Heart left ventricle (tissue), 16 donors: ENCODE measurements at regions not wholly inside any gene's neighbourhood (a gene's known extent, or its start where the extent isn't known, plus 50 kb on each side); places are given as distances from the start of the nearest gene placed in this dataset.

ENCODE experiments used
- ATAC-seq, 4 donors: fragments of 200-7000 bp; cut with Tn5 transposase; one replicate each; pipeline ENCODE4 v1.9.1; 2020 to 2022; ENCODE audit warnings: moderate library complexity in 4 of 4, mild to moderate bottlenecking in 3 of 4, moderate number of reproducible peaks in 1 of 4
- DNase-seq, 5 donors: peaks; one replicate each; pipeline ENCODE4 v3.0.0-alpha.2; 2020
- H3K27ac ChIP-seq, 12 donors: fragments of 200-600 bp; sonication (generic) in 4 of 12; one replicate each; pipeline versions ENCODE4 v1.5.0 to v1.8.0; 2016 to 2022; ENCODE audit warnings: mild to moderate bottlenecking in 2 of 12
- H3K27me3 ChIP-seq, 9 donors: fragments of 200-600 bp; sonication (generic) in 2 of 9; one replicate each; pipeline versions ENCODE4 v1.5.1 to v1.8.0; 2016 to 2022; ENCODE audit warnings: mild to moderate bottlenecking in 3 of 9
- H3K36me3 ChIP-seq, 9 donors: fragments of 200-600 bp; sonication (generic) in 2 of 9; one replicate each; pipeline versions ENCODE4 v1.5.0 to v1.8.0; 2018 to 2022; ENCODE audit warnings: mild to moderate bottlenecking in 2 of 9
- H3K4me1 ChIP-seq, 12 donors: fragments of 200-600 bp; sonication (generic) in 4 of 12; one replicate each; pipeline versions ENCODE4 v1.5.0 to v1.8.0; 2016 to 2022; ENCODE audit warnings: mild to moderate bottlenecking in 3 of 12
- H3K4me3 ChIP-seq, 12 donors: fragments of 200-600 bp; sonication (generic) in 4 of 12; one replicate each; pipeline versions ENCODE4 v1.5.0 to v1.8.0; 2017 to 2022; ENCODE audit warnings: mild to moderate bottlenecking in 9 of 12, moderate library complexity in 4 of 12
- H3K9me3 ChIP-seq, 12 donors: fragments of 200-600 bp; sonication (generic) in 4 of 12; one replicate each; pipeline versions ENCODE4 v1.5.0 to v1.8.0; 2016 to 2022; ENCODE audit warnings: mild to moderate bottlenecking in 1 of 12
- POLR2A ChIP-seq, 2 donors: fragments of 450-650 bp; IDR thresholded peaks; one replicate each; pipeline ENCODE4 v1.6.1; 2017; ENCODE audit warnings: antibody characterized with exemption in 2 of 2, mild to moderate bottlenecking in 2 of 2, moderate library complexity in 2 of 2
- WGBS, 4 donors: extraction: QIAGEN DNeasy Blood & Tissue Kit in 2 of 4; methylation state at CpG; one replicate each; pipeline versions ENCODE4 v1.1.5 to v1.1.7; 2013 to 2018; 5-methylcytosine and 5-hydroxymethylcytosine counted together
- intact Hi-C, 10 donors: fragments of 100-400 bp; cut with DNase I; formaldehyde crosslinking; loops; one replicate each; pipeline versions ENCODE4 v1.11.1 to v1.14.2; 2022
- TF ChIP-seq, protein P1 (sequence below), 12 donors: fragments of 200-600 bp; sonication (generic) in 4 of 12; IDR thresholded peaks; one replicate each; pipeline versions ENCODE4 v1.5.0 to v1.8.0; 2018 to 2022; ENCODE audit warnings: antibody characterized with exemption in 12 of 12, mild to moderate bottlenecking in 5 of 12
- donor health status: ischemic (EF 13 %, LVEDD 7.1; RV severe dilation, severe dysfunction).
- donor health status: healthy with polysubstance abuse.
- donor health status: DM: no; HTN: yes; CAD: no.
- donor health status: DM: no; HTN: no; CAD: no.
- donor health status: ischemic (EF 25% LVEDD 6.9; RV normal size, moderate dysfunction).
- donor health status: ischemic (EF 25% LVEDD 5.7; RV mildly dilated, moderate dysfunction).
- donor health status: healthy.
- donor health status: DM: yes; HTN: yes; CAD: no.
- donor health status: ischemic (EF 35%, LVEDD 5.7; RV mildly dilated, moderate dysfunction).
- donor health status: nonischemic (EF 11% LVEDD 7.7; RV severe dilation, severe dysfunction).
- donor health status: DM: yes; HTN: yes; CAD: no.
- donor health status: PGD.
- donor health status: ischemic (EF 29% LVEDD 5.4; RV normal size, mild dysfunction).
- donor health status: nonischemic (EF 23%, LVEDD 6.1; RV moderate dilation, normal function).

DNA sequence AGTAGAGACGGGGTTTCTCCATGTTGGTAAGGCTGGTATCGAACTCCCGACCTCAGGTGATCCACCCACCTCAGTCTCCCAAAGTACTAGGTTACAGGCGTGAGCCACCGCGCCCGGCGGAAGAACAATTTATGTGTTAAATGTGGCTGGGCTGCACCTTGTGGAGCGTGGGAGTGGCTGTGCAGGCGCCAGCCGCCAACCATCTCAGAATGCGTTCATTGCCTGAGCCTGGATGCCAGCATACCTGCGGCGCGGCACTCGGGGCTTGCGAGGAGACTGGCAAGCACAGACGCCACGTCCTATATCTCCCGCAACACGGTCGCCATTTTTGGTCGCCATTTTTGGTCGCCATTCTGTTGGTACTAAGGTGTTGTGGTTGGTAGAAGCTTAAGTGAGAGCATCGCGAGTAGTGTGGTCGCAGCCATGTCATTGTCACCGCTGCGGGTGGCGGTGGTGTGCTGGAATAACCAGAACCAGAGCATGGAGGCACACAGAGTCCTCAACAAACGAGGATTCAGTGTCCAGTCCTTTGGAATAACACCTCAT, 193.6 kb upstream of the HTR2C start:
- Histone ChIP-seq H3K4me3 (no peak overlapping the region), H3K9me3 (no peaks in the 10 kb centered on the region), H3K27ac (no peak overlapping the region), H3K36me3 (no peaks in the 10 kb centered on the region), H3K27me3 (no peaks in the 10 kb centered on the region), H3K4me1 (no peaks in the 10 kb centered on the region)
- ATAC-seq (no peak), DNase-seq (no peak)
- WGBS, 4 donors = 84 to 95% (median 92%) methylated on average over 31 of the region's 31 CpGs
- intact Hi-C loops = no loop called here
- TF ChIP-seq POLR2A (IDR thresholded peaks at IDR 0.05) = no peak
- TF ChIP-seq, protein P1, sequence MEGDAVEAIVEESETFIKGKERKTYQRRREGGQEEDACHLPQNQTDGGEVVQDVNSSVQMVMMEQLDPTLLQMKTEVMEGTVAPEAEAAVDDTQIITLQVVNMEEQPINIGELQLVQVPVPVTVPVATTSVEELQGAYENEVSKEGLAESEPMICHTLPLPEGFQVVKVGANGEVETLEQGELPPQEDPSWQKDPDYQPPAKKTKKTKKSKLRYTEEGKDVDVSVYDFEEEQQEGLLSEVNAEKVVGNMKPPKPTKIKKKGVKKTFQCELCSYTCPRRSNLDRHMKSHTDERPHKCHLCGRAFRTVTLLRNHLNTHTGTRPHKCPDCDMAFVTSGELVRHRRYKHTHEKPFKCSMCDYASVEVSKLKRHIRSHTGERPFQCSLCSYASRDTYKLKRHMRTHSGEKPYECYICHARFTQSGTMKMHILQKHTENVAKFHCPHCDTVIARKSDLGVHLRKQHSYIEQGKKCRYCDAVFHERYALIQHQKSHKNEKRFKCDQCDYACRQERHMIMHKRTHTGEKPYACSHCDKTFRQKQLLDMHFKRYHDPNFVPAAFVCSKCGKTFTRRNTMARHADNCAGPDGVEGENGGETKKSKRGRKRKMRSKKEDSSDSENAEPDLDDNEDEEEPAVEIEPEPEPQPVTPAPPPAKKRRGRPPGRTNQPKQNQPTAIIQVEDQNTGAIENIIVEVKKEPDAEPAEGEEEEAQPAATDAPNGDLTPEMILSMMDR (IDR thresholded peaks at IDR 0.05) = no peak
